GM21576 (cell line): ENCODE measurements at regions not wholly inside any gene's neighbourhood (a gene's known extent, or its start where the extent isn't known, plus 50 kb on each side); places are given as distances from the start of the nearest gene placed in this dataset.
A peak's percentile ranks its signal among the peaks of the same experiment; 100 is the strongest.

Source experiments
- ATAC-seq: cut with Tn5 transposase; IDR thresholded peaks from one replicate; pipeline ENCODE4 v1.9.1; 2021; ENCODE audit warnings: mild to moderate bottlenecking, moderate library complexity; ENCODE audit not compliant: unreplicated experiment

DNA sequence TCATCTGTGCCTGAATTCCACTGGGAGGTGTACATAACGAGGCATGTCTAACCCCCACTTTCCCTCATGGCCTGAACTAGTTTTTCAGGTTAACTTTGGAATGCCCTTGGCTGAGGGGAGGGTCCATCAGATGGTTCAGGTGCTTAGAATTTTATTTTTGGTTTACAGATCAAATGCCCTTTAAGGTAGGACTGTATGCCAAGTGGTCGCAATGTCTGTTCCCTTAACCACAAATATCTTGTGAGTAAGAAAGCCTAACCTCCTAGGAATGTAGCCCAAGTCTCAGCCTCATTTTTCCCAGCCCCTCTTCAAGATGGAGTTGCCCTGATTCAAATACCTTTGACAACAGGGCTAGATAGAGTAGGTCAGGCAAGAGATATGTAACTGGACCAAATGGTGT, 78.4 kb downstream of the RNASET2 start:
- no peak for ATAC-seq

- ATAC-seq = no peak
Observed at GRCh38 chr6:166877349-166877748, 79.0 kb downstream of the RNASET2 start.

GRCh38 chr6:166872531-166873009, 83.8 kb downstream of the RNASET2 start:
- ATAC-seq = no peak

DNA sequence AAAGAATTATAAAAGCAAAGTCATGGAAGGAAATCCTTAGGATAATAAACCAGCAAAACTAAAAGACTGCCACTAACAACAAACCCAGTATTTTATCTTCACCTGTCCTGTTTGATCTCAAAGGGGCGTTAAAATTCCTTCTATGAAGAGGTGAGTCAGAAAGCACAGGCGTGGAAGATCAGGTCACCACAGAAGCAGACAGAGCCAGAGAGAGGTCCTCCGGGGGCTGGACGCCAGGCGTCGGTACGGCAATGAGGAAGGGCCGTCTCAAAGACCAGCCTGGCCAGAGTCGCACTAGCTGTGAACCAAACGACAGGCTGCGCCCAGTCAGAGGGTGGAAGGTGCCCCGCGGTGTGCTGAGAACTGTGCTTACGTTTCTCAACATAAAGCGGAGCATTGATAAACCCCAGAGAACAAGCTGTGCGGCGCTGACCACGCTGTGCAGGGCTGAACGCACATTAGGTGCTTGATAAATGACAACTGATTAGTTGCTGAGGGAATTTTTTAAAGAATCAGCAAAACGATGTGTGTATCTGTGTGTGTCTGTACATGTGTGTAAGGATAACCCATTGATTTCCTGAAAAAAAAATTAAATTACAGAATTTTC, 85.6 kb downstream of the RNASET2 start:
- ATAC-seq = no peak

- ATAC-seq = no peak
Observed at GRCh38 chr6:166866839-166867637, 89.3 kb downstream of the RNASET2 start.

DNA sequence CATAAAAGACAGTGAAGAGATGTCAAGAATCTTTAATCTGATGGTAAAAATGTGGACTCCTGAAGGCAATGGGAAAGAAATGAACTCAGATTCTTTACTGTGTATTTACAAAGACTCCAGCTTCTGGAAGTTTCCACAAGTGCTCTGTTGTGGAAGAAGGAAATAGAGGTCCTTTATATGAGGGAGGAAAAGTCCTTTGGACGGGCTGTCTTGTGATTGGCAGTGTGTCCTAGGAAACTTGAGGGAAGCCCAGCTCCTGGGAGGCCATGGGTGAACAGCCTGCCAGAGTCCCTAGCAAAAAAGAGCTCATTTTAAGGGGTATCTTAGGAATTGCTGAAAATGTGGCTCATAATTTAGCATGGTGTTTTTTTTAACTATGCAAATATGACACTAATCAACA, 92.0 kb downstream of the RNASET2 start:
- no peak for ATAC-seq

GRCh38 chr6:166862978-166863530, 93.3 kb downstream of the RNASET2 start:
- no peak for ATAC-seq

DNA sequence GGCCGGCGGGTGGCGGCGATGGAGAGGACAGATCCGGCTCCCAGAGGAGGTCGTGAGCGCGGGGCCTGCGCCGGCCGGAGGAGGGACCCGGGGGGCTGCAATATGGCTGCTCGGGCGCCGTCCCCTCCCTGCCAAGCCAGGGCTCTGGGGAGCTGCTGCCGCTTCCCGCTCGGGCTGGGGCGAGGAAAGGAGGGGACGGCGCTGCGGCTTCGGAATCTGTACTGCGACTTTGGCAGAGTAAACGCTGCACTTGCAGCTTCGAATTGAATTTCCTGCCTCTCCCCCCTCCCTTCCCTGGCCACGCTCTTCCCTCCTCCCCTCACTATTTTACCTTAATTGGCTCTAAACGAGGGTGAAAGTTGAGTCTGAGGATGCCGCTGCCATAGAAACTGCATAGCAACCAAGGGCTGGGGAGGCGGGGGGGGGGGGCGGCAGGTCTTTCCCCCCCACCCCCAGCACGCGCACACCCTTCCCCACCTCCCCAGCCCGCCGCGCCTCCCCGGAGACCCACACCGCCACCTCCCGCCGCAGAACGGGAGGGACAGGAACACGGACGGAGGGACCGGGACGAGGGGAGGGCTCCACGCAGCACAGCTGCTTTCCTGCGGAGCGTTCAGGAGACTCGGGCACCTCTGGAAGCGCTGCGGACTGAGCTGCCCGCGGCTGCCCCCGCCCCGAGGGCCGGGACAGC, 93.9 kb downstream of the RNASET2 start:
- ATAC-seq = no peak

DNA sequence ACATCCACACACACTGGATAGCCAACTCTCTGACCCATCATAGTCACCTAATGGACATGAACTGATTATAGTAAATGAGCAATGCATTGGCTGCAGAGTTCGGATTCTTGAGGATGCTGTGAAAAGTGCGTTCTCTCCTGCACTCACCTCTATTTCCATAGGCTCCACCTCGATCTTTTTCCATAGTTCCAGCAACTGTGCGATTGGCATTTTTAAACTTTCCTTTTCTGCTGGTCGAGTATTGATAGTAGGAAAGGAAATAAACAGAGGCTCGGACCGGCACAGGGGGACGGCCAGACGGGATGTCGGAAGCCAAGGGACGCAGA, 94.4 kb downstream of the RNASET2 start:
- no peak for ATAC-seq

- ATAC-seq = no peak
Observed at GRCh38 chr6:166861304-166861703, 95.0 kb downstream of the RNASET2 start.

- no peak for ATAC-seq
Observed at GRCh38 chr6:166860392-166860791, 96.0 kb downstream of the RNASET2 start.

DNA sequence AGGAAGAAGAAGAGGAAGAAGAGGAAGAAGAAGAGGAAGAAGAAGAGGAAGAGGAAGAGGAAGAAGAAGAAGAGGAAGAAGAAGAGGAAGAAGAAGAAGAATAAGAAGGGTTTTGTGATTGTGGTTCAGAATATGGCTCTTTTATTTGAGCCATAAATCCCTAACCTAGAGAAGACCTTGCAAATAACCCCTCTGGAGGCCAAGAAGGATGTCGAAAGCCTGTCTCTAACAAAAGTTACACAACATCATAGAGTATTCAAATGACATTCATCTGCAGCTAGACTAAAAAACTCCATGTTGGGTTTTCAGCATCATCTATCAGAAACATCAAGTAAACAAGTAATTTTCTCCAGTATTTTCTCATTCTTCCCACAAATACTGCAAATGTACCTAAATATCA, 100.9 kb downstream of the RNASET2 start:
- ATAC-seq = no peak

DNA sequence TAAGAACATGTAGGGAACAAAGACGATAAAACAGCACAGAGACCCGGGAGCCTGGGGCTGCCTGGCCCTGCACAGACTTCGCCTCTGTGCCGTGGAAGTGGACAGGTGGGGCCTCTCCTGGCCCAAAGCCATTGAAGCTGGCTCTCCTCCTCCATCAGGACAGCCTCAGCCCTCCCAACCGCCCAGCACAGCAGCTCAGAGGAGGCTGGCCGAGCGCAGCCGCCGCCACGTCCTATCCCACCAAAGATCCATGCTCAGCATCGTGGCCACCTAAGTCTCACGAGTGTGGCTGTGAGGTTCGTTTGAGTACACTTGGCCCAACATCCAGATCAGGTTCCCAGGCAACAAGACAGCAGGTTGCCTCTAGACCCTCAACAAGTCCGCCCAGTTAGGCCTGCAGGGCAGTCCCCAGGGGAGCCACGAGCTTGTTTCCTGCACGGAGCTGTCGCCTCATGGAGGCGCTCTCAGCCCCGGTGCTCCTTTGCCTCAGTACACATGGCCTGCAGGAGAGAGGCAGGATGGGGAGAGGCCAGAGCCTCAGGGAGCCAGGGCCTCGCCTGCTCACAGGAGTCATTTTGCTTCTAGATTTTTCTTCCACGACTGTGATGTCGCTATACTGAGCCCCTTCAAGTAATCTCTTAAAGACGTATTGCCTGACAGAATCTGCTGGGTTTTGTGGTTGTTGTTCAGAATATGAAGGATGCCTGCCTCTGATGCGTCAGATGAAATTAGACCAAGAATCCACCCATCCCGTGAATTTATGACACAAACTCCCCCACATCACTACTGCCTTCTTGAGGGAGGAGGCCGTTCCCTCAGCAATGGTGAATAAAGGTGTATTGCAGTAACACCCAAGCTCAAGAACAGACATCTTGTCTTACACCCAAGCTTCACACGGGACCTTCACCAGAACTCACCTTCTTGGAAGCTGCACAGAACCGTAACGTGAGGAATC, 102.7 kb downstream of the RNASET2 start:
- ATAC-seq = no peak

GRCh38 chr6:166852451-166852975, 103.8 kb downstream of the RNASET2 start:
- no peak for ATAC-seq

DNA sequence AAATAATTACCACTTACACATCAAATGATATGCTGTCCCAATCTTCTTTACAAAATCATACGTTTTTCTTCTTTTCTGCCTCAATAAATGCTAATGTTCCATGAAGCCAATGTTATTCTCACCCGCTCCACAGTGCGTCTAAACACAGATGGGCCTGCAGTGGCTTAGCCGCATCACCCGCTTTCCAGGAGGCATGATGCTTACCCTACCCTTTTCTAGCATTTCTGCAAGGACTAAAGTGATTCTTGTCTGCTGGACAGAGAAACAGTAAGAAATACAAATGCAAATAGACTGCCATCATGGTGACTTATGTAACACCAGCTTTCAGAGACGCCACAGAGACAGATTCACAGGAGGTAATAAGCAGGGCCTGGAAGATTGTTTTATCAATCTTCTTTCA, 104.4 kb downstream of the RNASET2 start:
- no peak for ATAC-seq

DNA sequence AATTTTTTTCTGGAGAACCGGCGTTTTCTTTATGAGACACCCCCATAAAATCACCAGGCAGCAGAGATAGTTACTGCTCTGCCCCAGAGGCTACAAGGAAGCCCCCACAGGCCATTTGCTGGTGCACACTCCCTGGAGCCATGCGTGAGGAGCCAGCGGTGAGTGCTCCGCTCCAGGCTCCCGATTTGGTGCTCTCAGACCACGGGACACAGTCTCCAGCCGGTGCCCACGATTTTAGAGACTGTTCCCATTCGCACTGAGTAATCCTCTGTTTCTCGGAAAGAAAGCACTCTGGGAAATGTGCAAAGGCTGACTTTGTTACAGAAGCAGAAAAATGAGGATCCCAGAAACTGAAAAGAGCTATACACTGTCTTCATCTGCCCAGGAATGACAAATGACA, 104.9 kb downstream of the RNASET2 start:
- no peak for ATAC-seq

- ATAC-seq = no peak
Observed at GRCh38 chr6:166850677-166851076, 105.7 kb downstream of the RNASET2 start.

DNA sequence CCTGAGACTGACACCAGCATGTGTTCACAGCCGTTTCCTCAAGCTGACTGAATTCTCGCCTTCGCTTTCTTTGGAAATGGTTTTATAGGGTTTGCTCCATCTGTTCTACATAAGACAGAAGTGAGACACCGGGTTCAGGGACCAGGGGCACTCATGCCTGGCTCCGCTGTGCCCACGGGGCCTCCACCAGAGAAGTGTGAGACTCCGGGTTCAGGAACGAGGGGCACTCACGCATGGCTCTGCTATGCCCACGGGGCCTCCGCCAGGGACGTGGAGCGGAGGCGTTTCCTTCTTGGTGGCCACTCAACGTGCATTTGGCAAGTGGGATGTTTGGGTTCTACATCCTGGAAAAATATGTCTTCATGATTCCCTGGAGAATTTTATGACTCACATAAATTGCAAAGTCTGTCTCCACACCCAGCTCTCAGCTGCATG, 106.6 kb downstream of the RNASET2 start:
- peak; percentile 60 for ATAC-seq

GRCh38 chr6:166848979-166849748, 107.2 kb downstream of the RNASET2 start:
- no peak for ATAC-seq
